Spleen (tissue), 7 donors: ENCODE measurements at regions not wholly inside any gene's neighbourhood (a gene's known extent, or its start where the extent isn't known, plus 50 kb on each side); places are given as distances from the start of the nearest gene placed in this dataset.

Source experiments
- POLR2A ChIP-seq, 3 donors: fragments of 450-650 bp; IDR thresholded peaks; one replicate each; pipeline ENCODE4 v1.5.1; 2017; ENCODE audit warnings: antibody characterized with exemption in 3 of 3, mild to moderate bottlenecking in 1 of 3
- POLR2AphosphoS5 ChIP-seq, 3 donors: sonication (generic); formaldehyde crosslinking; IDR thresholded peaks; one replicate each; pipeline ENCODE4 v1.5.1; 2017; ENCODE audit warnings: antibody characterized with exemption in 3 of 3
- TF ChIP-seq, protein P1 (sequence below), 11 experiments: fragments of 200-600 bp in 7 of 11; fragments of 450-650 bp in 4 of 11; sonication (generic) in 4 of 11; IDR thresholded peaks in 8 of 11; conservative IDR thresholded peaks in 3 of 11; 1 replicate in 7 of 11; 2 replicates in 4 of 11; pipeline versions ENCODE4 v1.4.0 to v1.8.0; 2016 to 2021; ENCODE audit warnings: antibody characterized with exemption in 11 of 11, inconsistent platforms in 4 of 11, mild to moderate bottlenecking in 1 of 11
- donor health status: DM: no; HTN: no; CAD: no; lungs with moderate emphysema.
- donor health status: DM: no; HTN: no; CAD: no.
- donor health status: DM: no; HTN: no; CAD: no.

DNA sequence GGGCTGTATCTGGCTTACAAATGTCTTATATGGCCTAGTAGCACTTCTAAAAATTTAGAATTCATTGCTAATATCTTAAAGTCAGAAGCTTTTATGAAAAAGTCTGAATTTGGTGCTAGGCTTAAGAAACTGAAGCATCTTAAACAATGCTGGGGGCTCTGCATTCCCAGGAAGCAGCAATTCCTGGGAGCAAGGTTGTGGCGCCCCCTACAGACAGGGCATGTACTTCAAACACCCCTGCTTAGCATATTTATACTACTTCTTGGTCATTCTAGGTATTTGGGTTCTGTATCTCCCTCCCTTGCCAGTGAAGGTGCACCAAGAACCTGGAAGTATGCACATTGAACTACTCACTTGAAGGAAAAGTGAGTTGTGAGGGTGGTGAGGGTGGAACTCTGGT, 64.6 kb upstream of the GRIA1 start:
- TF ChIP-seq POLR2A (IDR thresholded peaks at IDR 0.05): no peak
- no peak for TF ChIP-seq POLR2AphosphoS5 (IDR thresholded peaks at IDR 0.05)
- TF ChIP-seq, protein P1, sequence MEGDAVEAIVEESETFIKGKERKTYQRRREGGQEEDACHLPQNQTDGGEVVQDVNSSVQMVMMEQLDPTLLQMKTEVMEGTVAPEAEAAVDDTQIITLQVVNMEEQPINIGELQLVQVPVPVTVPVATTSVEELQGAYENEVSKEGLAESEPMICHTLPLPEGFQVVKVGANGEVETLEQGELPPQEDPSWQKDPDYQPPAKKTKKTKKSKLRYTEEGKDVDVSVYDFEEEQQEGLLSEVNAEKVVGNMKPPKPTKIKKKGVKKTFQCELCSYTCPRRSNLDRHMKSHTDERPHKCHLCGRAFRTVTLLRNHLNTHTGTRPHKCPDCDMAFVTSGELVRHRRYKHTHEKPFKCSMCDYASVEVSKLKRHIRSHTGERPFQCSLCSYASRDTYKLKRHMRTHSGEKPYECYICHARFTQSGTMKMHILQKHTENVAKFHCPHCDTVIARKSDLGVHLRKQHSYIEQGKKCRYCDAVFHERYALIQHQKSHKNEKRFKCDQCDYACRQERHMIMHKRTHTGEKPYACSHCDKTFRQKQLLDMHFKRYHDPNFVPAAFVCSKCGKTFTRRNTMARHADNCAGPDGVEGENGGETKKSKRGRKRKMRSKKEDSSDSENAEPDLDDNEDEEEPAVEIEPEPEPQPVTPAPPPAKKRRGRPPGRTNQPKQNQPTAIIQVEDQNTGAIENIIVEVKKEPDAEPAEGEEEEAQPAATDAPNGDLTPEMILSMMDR (IDR thresholded peaks at IDR 0.05 in 8 of 11, conservative IDR thresholded peaks at IDR 0.05 in 3 of 11): no peak
